SK-N-DZ (cell line): ENCODE measurements at regions not wholly inside any gene's neighbourhood (a gene's known extent, or its start where the extent isn't known, plus 50 kb on each side); places are given as distances from the start of the nearest gene placed in this dataset.
"Not testable (repeated sequence)": the region's sequence is repeated elsewhere in the genome, so short reads cannot be mapped to it uniquely, and the experiment has no call there.

Source experiments
- DNase-seq: peaks from one replicate; pipeline ENCODE4 v3.0.0-alpha.2; 2015; ENCODE audit warnings: low spot score

DNA sequence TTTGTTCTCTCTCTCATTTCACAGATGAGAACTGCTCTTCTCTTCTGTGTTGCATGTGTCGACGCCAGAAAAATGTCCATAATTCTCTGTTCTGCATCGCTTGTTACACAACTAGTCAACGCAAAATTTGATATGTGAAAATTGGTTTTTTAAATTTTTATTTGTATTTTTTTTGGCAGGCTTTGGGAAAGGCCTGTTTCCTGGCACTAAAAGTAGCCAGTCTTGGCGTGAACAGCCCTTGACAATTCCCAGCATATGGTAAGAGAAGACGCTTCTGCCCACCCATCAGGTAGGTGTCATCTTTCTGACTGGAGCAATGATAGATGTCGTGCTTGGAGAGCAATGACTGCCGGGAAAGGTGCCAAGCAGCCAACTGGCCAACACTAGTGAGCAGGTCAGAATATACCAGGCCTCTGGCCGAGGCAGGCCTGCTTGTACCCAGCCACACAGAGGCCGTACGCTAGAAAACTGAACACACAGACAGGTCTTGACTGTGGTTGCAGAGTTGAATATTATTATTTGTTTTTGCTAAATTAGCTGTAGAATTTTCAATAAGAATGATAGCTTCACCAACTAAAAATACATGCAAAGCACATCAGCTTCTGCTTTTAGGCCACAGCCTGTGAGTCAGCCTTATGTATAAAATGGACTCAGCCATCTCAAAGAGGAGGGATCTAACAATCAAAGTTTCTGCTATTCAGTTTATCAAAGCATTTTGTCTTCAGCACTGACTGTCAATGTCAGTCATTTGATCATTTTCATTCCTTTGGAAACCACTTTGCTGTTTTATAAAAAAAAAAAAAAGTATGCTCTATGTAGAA lies 837.5 kb downstream of the MCTP2 start:
- DNase-seq, result no peak

DNA sequence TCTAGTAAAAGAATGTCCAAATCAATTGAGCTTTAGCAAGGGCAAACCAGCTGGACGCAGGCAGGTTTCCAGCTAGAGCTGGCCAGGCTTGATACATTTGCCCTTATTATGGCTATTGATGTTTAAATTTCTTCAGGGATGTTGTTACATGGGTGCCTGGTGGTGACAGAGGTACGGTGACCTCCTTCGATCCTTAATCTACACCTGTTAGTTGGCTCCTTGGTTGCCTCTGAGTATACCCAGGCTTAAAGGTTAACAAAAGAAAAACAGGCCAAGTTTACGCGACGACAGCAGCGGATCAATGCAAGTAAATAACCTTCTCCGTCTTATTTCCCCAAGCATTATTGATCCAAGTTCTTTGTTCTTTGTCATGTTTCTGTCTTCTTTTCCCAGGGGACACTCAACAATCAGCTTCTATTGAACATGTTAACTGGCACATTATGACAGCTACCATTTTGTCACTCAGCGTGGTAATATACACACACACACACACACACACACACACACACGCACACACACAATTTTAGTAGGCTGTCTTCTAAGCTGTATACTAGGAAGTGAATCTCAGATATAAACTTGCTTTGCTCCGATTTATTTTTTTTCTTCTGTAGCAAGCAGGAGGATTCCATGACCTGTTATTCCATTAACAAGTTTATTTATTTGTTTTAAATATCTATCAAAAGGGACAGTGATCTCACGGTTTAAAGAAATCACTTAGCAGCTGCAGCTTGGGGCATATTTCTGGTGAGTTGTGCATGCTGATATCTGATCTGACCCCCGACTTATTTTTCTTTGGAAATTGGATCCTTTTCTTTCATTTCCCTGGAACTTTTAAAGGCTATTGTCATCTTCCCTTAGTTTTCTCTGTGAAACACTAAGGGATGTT lies 844.7 kb downstream of the MCTP2 start:
- DNase-seq, result no peak

DNA sequence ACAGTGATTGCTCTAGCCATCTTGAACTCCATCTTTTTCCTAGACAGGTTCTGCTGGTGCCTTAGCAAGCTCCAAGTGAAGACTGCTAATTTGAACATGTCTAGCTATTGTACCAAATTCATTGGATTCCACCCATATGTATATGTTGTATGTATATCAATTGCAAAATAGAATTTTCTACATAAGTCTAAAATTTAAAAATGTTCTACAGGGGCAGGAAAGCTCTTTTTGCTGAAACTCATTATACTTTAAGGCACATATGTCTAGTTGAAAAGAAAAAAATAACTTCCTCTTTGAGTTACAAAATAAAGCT lies 845.3 kb downstream of the MCTP2 start:
- no peak for DNase-seq

DNA sequence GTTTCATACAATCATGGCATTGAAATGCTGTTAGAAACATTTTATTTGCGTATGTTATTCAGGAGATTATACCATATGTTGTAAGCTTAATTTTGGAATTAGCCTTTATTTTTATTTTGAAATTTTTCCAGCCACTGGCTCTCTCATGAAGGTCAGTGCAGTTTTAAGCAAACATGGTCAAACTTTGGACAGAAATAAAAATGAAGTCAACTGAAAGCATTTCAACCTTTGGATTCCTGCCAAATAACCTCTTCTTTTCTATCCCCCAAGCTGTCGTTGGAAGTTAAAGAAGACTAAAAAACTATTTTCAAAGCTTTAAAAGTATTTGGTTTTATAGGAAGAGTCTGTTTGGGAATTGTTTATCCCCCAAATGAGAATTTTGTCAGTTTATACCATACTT lies 846.6 kb downstream of the MCTP2 start:
- DNase-seq, result no peak

DNA sequence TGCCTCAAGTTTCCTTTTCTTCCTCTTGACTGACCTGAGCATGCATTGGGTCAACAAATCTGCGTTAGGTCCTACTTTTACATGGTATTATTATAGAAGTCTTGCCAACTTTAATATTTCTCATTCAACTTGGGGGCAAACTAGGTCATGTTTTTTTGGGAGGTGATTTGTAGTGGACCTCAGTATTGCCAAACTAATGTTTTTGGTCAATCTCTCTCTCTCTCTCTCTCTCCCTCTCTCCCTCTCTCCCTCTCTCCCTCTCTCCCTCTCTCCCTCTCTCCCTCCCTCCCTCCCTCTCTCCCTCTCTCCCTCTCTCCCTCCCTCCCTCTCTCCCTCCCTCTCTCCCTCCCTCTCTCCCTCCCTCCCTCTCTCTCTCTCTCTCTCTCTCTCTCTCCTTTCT lies 848.9 kb downstream of the MCTP2 start:
- not testable (repeated sequence) for DNase-seq

DNA sequence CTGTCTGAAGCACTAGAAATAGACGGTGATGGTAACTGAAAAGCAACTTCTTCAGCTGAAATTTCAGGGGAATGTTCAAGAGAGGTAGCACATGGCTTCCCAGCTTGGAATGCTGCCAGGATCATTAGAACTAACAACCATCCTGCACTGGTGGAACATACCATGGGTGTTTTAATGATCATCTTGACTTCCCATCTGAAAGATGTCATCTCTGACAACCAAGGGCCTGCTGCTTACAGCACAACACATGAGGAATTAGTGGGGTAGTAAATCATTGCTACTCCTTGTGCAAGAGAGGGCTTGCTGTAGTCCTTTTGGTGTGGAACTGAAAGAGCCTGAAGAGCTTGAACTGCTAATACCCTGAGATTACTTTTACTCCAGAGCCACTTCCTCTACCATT lies 853.7 kb downstream of the MCTP2 start:
- DNase-seq, result no peak

DNA sequence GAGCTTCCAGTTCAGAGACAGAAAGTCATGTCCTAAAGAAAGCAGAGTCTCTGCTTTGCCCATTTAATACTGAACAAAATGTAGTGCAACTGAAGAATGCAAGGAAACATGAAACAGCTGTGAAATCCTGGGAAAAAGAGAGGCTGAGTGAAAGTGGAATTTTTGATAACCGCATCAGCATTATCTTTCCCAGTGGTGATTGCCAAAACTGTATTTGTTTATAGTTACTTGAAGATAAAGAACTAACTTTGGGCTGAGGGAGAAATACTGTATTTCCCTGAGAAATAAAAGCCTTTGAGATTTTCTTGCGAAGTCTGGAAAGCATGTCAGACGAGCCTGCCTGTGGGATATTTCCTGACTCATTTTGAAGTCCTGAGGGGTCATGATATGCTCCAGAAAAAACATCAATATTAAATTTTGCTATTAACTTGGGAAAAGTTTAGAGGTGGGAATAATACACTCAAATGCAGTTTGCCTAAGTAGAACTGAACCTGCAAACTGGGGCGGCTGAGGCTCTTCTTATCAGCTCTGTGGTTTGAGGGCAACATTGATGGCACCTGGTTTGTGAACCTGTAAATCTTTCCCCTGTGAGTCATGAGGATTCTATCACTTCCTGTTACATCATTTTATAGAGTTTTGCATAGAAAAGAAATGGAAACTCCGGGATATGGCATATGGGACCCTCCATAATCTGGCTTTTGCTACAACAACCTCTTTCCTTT lies 855.3 kb downstream of the MCTP2 start:
- DNase-seq, result no peak

DNA sequence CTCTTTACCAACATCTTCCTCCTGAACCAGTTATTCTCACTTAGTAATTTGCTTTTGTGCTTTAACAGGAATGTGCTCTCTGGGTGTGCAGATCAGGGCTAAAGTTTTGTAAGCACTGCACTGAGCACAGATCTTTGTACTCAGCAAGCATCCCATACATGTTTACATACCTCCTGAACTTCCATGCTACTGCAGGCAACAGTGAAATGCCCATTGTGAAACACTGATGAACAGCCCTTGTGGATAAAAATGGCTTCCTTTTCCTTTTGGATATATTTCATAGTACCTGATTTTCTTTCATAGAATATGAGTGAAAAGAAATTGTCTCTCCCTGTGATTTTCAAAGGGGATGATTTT lies 855.9 kb downstream of the MCTP2 start:
- no peak for DNase-seq

DNA sequence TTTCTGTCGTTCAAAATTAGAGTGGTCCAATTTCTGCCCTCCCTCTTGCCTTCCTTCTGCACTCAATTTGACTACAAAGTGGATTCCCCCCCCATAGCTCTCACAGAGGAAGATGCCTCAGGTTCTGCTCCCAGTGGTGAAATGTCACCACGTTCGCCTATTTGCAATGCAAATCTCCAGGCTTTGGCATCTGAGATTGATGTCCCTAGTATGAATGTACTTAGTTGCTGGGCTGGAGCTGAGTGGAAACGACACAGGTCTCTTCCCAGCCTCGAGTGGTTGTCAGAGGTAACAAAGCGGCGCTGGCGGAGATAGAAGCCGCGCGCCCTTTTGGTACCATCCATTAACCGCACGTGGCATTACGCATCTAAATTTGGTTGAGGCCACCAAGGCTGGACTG lies 860.1 kb downstream of the MCTP2 start:
- no peak for DNase-seq

DNA sequence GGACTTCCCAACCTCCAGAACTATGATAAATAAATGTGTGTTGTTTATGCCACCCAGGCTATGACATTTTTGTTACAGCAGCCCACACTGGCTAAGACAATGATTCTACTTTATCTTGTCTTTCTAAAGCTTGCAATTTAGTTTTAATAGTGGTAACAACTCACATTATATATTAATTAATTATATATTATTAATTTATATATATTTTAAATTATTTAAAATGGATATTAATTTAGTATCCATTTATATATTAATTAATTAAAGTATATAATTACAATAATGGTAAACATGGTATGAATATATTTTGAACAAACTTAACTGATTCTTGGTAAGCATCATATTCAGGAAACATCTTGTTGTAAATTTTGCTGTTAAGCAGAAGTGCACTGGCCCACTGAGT lies 863.9 kb downstream of the MCTP2 start:
- DNase-seq, result no peak

DNA sequence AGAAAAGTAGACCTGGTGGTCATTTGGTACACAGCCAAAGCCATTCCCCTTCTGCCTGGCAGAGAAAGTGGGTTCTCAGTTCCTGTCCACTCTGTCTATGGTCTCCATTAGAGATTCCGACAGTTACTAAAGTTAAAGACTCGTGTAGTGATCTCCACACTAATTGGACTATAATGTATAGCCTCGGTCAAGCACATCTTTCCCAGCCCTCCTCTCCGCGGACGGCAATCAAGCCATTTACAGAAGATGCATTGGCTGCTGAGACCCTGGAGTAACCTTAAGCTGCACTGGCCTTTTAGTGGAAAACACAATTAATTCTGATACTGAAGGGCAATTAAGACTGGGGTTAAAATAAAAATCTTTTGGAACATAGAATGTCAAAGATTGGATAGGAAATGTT lies 865.3 kb downstream of the MCTP2 start:
- no peak for DNase-seq

DNA sequence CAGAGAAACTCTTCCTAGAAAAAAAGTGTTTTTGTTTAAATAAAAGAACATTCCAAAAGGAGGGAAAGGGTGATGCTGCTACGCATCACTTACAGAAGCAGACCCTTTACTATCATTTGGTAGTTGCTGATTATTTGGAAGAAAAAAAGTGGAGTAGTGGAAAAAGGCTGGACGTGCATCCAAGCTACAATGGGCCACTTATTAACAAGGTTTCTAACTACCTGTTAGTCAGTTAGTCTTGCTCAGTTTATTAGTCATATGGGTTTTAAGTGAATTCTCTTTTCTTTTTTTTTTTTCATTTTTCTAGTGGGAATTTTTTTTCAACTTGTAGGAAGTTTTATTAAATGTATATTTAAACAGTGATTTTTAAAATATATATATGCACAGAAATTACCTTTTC lies 866.0 kb downstream of the MCTP2 start:
- DNase-seq, result no peak

DNA sequence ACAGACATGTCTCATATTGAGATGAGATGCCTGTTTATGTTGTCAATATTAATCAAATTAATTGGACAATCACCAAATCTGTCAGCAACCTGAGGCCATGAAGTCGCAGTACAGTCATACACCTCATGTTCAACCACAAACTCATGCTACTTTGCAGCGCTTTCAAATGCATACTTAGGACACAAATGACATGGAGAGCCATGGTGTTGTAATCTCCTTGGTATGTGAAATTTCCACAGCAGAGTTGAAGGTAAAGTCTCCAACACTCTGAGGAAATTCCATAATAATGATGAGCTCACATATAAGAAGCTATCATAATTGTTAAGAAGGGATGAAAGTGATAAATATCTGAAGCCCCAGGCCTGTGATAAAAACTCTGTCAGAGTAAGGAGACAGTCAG lies 873.9 kb downstream of the MCTP2 start:
- DNase-seq, result no peak

DNA sequence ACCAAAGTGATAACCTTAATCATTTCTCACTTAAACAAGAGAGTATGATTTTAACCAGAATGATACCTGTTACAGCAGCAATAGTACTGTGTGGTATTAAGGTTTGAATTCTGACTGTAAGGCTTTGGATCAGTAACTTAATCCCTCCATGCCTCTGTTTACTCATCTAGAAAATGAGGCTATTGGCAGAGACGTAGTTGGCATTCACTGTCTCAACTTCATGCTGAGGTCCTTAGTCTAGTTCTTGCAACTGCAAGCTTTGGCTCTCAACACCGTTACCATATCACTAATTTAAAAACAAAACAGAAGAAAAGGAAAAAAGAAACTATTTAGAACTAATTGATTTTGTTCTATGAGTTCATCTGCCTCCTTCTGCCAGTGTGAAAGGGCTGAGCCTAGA lies 875.4 kb downstream of the MCTP2 start:
- DNase-seq, result no peak

DNA sequence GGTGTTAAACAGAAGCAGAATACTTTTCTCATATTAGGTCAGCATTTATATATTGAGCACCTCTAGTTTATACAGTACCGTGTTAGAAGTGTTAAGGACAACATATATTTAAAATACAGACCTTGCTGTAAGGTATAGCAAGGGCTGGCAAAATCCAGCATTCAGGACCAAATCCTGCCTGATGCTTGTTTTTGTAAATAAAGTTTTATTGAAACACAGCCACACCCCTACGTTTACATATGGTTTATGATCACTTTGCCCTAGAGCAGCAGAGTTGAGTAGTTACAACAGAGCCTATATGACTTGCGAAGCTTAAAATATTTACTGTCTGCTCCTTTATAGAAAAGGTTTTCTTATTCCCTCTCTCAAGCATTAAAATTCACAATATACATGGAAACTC lies 877.3 kb downstream of the MCTP2 start:
- no peak for DNase-seq

DNA sequence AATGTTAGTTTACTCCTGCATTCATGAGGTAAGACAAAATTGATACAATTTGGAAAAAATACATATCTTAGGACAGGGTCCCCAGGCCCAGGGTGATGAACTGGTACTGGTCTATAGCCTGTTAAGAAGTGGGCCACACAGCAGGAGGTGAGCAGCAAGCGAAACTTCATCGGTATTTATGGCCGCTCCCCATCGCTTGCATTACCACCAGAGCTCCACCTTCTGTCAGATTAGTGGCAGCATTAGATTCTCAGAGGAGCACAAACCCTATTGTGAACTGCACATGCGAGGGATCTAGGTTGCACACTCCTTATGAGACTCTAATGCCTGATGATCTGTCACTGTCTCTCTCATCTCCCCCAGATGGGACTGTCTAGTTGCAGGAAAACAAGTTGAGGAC lies 880.6 kb downstream of the MCTP2 start:
- no peak for DNase-seq

DNA sequence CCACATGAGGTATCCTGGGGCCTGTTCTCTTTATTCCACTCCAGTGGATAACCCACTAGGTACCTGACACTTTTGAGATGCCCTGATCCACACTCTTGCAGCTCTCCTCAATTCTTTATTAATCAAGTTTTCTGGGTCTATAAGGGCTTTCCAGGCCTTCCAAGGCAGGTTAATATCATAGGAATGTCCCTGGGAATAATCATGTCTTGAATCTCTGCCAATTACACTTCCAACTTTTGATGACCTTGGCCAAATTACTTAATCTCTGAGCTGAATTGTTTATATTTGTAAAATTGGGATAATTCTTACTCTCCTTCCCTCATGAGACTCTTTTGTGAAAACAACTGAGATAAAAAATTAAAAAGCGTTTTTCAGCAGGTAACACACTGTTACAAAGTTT lies 881.7 kb downstream of the MCTP2 start:
- no peak for DNase-seq

DNA sequence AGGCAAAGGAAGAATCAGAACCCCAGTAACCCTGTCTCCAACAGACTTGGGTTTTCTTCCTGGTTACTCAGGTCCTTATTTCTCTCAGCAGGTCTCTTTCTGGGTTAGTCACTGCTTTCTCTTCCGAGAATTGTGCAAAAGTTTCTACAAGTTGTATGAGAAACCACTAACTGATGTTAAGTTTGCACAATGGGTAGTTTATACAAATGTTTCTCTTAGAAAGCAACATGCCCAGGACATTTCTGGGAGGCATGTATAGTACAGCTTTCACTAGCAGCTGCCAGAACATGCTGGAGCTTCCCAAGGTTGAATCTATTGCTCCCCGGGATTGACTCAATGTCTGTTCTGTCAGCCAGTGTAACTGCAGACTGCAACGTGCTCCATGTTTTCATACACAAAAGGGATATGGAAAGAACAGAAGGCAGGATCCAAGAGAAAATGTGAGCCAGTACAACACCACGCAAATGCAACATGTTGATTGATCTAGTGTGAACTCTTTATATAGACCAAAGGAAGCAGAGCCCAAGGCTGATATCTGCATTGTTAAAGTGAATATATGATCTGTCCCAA lies 887.8 kb downstream of the MCTP2 start:
- DNase-seq, result no peak

DNA sequence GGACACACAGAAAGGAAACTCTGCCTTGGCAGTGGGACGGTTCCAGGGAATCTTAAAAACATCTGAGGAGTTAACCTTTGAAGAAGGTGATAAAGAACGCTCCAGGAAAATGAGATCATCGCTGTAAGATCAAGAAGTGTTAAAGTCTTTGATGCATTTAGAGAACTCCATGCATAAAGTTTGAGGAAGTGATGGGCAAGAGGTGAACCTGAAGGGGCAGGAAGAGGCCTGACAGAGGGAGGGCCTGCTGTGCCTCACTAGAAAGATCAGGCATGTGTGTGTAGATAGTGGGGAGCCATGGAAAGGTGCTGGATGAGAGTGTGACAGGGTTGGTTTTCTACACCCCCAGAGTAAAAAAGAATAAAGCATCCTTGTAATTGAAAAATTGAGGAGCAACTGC lies 889.2 kb downstream of the MCTP2 start:
- no peak for DNase-seq

DNA sequence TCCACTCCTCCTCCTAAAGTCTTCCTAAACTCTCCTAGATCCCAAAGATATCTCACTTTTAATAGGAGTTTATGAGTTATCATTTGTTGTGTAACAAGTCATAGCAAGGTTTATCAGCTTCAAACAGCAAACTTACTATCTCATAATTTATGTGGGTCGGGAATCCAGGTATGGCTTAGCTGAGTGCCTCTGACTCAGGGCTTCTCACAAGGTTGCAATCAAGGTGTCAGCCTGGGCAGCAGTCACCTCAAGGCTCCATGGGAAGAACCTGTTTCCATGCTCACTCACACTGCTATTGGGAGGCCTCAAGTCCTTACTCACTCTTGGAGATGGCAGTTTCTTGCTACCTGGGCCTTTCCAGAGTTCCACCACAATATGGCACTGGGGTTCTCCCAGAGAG lies 889.8 kb downstream of the MCTP2 start:
- no peak for DNase-seq

DNA sequence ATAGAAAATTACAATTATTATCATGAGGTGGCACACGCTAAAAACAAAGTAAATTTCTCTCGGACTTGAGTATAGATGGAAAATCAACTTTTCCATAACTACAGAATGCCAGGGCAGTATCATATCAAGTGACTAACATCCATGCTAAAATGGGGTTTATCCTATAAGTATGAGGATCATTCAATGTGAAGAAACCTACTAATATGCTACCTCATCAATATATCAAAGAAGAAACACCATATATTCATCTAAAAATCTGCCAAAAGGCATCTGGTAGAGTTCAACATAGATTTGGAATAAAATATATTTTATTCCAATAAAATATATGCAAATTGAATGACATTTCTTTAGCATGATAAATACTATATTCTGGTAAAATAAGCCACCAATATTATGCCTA lies 894.4 kb downstream of the MCTP2 start:
- DNase-seq, result no peak

DNA sequence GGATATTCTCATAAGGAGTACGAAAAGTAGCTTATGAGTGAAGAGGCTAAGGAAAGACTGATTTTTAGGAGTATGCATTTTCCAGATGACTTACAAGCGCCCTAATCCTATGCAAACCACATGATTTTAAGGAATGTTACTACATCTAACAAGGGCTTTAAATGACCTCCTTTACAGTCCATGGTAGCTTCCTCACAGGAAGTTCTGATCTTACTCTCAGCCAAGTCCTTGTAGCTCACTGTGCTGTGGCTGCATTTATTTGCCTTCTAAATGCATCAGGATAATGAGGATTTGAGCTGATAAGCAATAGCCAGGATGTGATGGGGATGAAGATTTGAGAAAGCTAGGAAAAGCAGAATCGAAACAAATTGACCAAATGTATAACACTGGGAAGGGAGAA lies 896.0 kb downstream of the MCTP2 start:
- no peak for DNase-seq
